Body of pancreas (tissue), 4 donors: ENCODE measurements at regions not wholly inside any gene's neighbourhood (a gene's known extent, or its start where the extent isn't known, plus 50 kb on each side); places are given as distances from the start of the nearest gene placed in this dataset.

Source experiments
- ATAC-seq: fragments of 150-250 bp; one replicate; pipeline ENCODE4 v1.9.1; 2016
- DNase-seq, 4 donors: peaks; one replicate each; pipeline ENCODE4 v3.0.0-alpha.2; 2019
- H3K27ac ChIP-seq, 4 donors: fragments of 200-600 bp; sonication (generic); 1 replicate in 3 of 4; 2 replicates in 1 of 4; pipeline versions ENCODE4 v1.5.1 to v1.6.1; 2016 to 2019; ENCODE audit warnings: mild to moderate bottlenecking in 1 of 4, mixed read lengths in 1 of 4, moderate library complexity in 1 of 4
- H3K27me3 ChIP-seq, 2 donors: fragments of 200-600 bp; sonication (generic); one replicate each; pipeline ENCODE4 v1.6.0; 2016; ENCODE audit warnings: mild to moderate bottlenecking in 1 of 2
- H3K36me3 ChIP-seq, 2 donors: fragments of 200-600 bp; sonication (generic); replicated peaks in 1 of 2; 2 replicates each; pipeline ENCODE4 v1.5.1; 2016; ENCODE audit warnings: low read depth in 2 of 2; ENCODE audit not compliant: insufficient read depth in 1 of 2
- H3K4me1 ChIP-seq: fragments of 200-600 bp; sonication (generic); one replicate; pipeline ENCODE4 v1.6.0; 2016
- H3K4me3 ChIP-seq, 2 donors: fragments of 200-600 bp; sonication (generic); 1 replicate in 1 of 2; 2 replicates in 1 of 2; pipeline ENCODE4 v1.5.1; 2016 to 2019
- H3K9me3 ChIP-seq, 3 donors: fragments of 200-600 bp; sonication (generic); 1 replicate in 2 of 3; 2 replicates in 1 of 3; pipeline ENCODE4 v1.5.1; 2016
- POLR2A ChIP-seq, 3 donors: fragments of 450-650 bp; IDR thresholded peaks; one replicate each; pipeline ENCODE4 v1.6.1; 2016; ENCODE audit warnings: antibody characterized with exemption in 3 of 3, mild to moderate bottlenecking in 2 of 3
- WGBS, 2 donors: methylation state at CpG; one replicate each; pipeline ENCODE4 v1.1.5; 2017; 5-methylcytosine and 5-hydroxymethylcytosine counted together
- intact Hi-C: fragments of 100-400 bp; cut with DNase I; formaldehyde crosslinking; loops from one replicate; pipeline ENCODE4 v1.15.1; 2023
- TF ChIP-seq, protein P1 (sequence below), 7 experiments: fragments of 450-650 bp in 4 of 7; fragments of 200-600 bp in 3 of 7; sonication (generic) in 3 of 7; IDR thresholded peaks; one replicate each; pipeline ENCODE4 v1.5.1; 2016 to 2019; ENCODE audit warnings: antibody characterized with exemption in 7 of 7

DNA sequence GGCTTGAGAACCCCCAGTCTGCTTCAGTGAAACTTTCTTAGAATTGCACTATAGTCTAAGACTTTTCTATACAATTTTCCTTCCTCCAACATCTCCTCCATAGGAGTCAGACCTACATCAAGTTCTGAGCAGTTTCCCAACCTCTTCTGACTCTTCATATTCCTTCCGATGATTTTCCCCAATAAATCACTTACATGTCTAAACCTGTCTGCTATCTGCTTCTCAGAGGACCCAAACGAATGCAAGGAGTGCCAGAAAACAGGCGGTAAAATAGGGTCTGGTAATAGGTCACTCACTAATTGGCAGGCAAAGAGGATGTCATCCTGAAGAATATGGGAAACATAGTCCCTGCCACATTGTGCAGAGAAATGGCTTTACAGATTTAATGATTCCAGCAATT is 153.9 kb downstream of the PCDH18 start:
- intact Hi-C loops: no loop called here
- H3K36me3 ChIP-seq: no peaks in the 10 kb centered on the region
- no peak for ATAC-seq
- H3K27ac ChIP-seq: no peak overlapping the region
- TF ChIP-seq, protein P1, sequence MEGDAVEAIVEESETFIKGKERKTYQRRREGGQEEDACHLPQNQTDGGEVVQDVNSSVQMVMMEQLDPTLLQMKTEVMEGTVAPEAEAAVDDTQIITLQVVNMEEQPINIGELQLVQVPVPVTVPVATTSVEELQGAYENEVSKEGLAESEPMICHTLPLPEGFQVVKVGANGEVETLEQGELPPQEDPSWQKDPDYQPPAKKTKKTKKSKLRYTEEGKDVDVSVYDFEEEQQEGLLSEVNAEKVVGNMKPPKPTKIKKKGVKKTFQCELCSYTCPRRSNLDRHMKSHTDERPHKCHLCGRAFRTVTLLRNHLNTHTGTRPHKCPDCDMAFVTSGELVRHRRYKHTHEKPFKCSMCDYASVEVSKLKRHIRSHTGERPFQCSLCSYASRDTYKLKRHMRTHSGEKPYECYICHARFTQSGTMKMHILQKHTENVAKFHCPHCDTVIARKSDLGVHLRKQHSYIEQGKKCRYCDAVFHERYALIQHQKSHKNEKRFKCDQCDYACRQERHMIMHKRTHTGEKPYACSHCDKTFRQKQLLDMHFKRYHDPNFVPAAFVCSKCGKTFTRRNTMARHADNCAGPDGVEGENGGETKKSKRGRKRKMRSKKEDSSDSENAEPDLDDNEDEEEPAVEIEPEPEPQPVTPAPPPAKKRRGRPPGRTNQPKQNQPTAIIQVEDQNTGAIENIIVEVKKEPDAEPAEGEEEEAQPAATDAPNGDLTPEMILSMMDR (IDR thresholded peaks at IDR 0.05): no peak
- no peak for TF ChIP-seq POLR2A (IDR thresholded peaks at IDR 0.05)
- WGBS, 2 donors: 49 to 62% methylated on average over 3 of the region's 3 CpGs
- H3K27me3 ChIP-seq: no peaks in the 10 kb centered on the region
- H3K4me3 ChIP-seq: no peak overlapping the region
- DNase-seq: no peak
- no peaks in the 10 kb centered on the region for H3K9me3 ChIP-seq
- no peaks in the 10 kb centered on the region for H3K4me1 ChIP-seq

DNA sequence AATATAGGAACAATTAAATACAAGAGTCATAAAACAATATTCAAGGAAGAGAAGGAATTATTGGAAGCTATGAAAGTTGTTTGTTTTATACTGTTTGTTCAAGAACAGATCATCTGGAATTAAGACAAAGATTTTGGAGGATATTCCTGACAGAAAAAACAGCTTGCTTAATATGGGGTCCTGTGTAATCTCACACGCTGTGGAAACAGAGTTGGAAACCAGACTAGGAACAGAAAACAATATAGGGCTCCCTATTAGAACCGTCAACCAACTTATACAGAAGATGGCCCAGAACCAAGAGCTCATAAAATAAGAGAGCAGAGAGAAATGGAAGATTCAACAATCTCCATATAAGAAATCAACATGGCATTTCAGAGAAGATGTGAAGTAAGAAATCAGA is 156.0 kb downstream of the PCDH18 start:
- no peak for DNase-seq
- H3K4me1 ChIP-seq: no peaks in the 10 kb centered on the region
- H3K4me3 ChIP-seq: no peak overlapping the region
- intact Hi-C loops: no loop called here
- H3K9me3 ChIP-seq: no peaks in the 10 kb centered on the region
- H3K27me3 ChIP-seq: no peaks in the 10 kb centered on the region
- ATAC-seq: no peak
- TF ChIP-seq POLR2A (IDR thresholded peaks at IDR 0.05): no peak
- TF ChIP-seq, protein P1 (IDR thresholded peaks at IDR 0.05): no peak
- H3K36me3 ChIP-seq: no peaks in the 10 kb centered on the region
- 46 to 53% methylated on average over 2 of the region's 2 CpGs for WGBS, 2 donors
- H3K27ac ChIP-seq: no peak overlapping the region

DNA sequence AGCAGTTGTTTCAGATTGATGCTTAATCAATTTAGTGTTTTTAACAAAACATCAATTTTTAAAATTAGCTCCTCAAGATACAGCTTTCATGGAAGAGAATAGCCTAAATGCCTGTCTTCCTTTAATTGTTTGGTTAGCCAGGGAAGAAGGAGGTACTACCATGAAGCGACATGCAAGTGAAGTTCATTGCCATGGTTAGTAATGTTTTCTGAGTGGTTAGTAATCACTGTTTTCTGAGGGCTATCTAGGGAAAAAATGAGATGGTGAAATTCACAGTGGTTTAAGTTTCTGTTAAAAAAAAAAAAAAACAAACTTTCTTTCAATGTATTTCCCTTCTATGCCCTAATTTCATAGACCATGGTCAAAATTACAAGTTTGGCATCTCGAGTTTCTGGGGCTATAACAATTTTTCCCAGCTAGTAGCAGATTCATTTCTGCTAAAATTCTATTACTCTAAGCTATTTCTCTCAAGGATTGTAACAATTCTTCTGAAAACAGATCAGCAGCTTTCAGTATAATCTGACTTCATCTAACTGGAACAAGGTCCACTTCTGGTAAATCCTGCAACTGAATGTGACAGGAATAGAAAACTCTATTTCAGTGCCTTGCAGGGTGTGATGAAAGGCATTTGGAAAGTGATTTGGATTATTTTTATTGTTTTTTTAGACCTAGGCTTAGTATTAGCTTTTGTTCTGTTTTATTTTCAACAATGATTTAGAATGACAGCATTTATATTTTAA is 157.0 kb downstream of the PCDH18 start:
- DNase-seq: no peak
- TF ChIP-seq POLR2A (IDR thresholded peaks at IDR 0.05): no peak
- TF ChIP-seq, protein P1 (IDR thresholded peaks at IDR 0.05): no peak

DNA sequence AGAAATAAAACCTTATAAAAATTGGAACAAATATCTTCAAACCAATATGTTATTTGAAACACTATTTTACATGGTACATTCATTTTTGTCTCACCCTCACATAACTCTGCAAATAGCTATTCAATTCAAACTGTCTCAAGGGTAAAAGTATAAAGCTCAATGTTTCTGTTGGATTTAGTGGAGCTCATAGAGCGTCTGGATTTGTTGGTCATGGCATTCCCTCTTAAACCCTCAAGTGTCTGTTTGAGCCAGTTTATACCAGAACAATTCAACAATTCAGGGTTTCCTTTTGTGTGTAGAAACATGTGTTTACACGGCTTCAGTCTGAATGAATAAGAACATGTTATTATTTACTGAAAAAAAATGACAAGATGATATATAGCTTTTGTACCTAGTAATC is 161.6 kb downstream of the PCDH18 start:
- no peak for DNase-seq
- Histone ChIP-seq H3K36me3 (no peaks in the 10 kb centered on the region), H3K4me1 (no peaks in the 10 kb centered on the region), H3K27ac (no peak overlapping the region), H3K27me3 (no peaks in the 10 kb centered on the region), H3K9me3 (no peaks in the 10 kb centered on the region), H3K4me3 (no peak overlapping the region)
- TF ChIP-seq, protein P1 (IDR thresholded peaks at IDR 0.05): no peak
- no peak for TF ChIP-seq POLR2A (IDR thresholded peaks at IDR 0.05)
- 41 to 46% methylated on average over 2 of the region's 2 CpGs for WGBS, 2 donors
- intact Hi-C loops: no loop called here
- no peak for ATAC-seq

More for the DNA sequence above, 157.0 kb downstream of the PCDH18 start:
- H3K4me3 ChIP-seq: no peak overlapping the region
- no peak for ATAC-seq
- H3K4me1 ChIP-seq: no peaks in the 10 kb centered on the region
- intact Hi-C loops: no loop called here
- no peaks in the 10 kb centered on the region for H3K9me3 ChIP-seq
- H3K27me3 ChIP-seq: no peaks in the 10 kb centered on the region
- H3K27ac ChIP-seq: no peak overlapping the region
- no peaks in the 10 kb centered on the region for H3K36me3 ChIP-seq
- 56 to 62% methylated on average over 2 of the region's 2 CpGs for WGBS, 2 donors

DNA sequence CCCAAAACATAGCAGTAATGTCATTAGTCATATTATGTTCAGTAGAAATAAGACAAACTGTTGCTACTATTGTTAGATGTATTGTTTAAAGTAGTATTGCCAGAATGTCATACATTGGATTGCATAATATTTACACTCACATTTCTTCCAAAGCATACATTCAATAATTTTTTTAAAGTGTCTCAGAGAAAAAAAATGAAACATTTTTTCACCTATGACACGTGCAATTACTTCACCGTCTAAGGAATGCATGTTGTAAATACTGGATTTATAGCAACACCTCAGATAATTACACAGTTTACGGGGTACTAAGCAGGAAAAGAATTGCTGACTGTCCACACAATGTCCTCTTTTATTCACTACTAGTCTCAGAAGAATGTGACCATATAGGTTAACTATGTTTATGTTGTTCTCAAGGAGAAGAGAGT is 162.1 kb downstream of the PCDH18 start:
- DNase-seq: no peak
- intact Hi-C loops: no loop called here
- no peaks in the 10 kb centered on the region for H3K36me3 ChIP-seq
- no peaks in the 10 kb centered on the region for H3K4me1 ChIP-seq
- no peak overlapping the region for H3K4me3 ChIP-seq
- no peaks in the 10 kb centered on the region for H3K9me3 ChIP-seq
- TF ChIP-seq, protein P1 (IDR thresholded peaks at IDR 0.05): no peak
- no peak for TF ChIP-seq POLR2A (IDR thresholded peaks at IDR 0.05)
- no peak overlapping the region for H3K27ac ChIP-seq
- no peak for ATAC-seq
- no peaks in the 10 kb centered on the region for H3K27me3 ChIP-seq
- 18 to 24% methylated on average over 3 of the region's 3 CpGs for WGBS, 2 donors
